ENCODE measurements at regions not wholly inside any gene's neighbourhood (a gene's known extent, or its start where the extent isn't known, plus 50 kb on each side); places are given as distances from the start of the nearest gene placed in this dataset.

GRCh38 chr1:221381910-221382623, 359.8 kb downstream of the DUSP10 start:
- Histone ChIP-seq H3K79me2 (ENCODE audit: low read length) (no peaks in the 10 kb centered on the region), H3K27ac (ENCODE audit: low read length) (no peak overlapping the region), H3K4me2 (ENCODE audit: low read length) (no peak overlapping the region), H3K4me3 (ENCODE audit: low read length) (no peak overlapping the region), H3K4me1 (ENCODE audit: insufficient read depth, low read length) (no peaks in the 10 kb centered on the region), H3K9me2 (replicated peaks; ENCODE audit: low read length) (no peaks in the 10 kb centered on the region), H2AFZ (ENCODE audit: low read length) (no peak overlapping the region), H3K36me3 (ENCODE audit: low read depth, low read length) (no peaks in the 10 kb centered on the region), H3K27me3 (ENCODE audit: low read length) (no peaks in the 10 kb centered on the region), H3K9me3 (ENCODE audit: low read length) (no peaks in the 10 kb centered on the region), H3F3A (ENCODE audit: low read length, unreplicated experiment) (no peaks in the 10 kb centered on the region), H4K20me1 (ENCODE audit: low read length) (no peaks in the 10 kb centered on the region), H3K9ac (ENCODE audit: low read length) (no peak overlapping the region)
- DNase-seq, result no peak
- no TSS peak for BruUV-seq (replicated peaks)
- TF ChIP-seq EZH2 (IDR thresholded peaks at IDR 0.05; ENCODE audit: low read length, unreplicated experiment) (no peak), CTCF (conservative IDR thresholded peaks at IDR 0.05; ENCODE audit: low read depth, low read length) (no peak), EZH2phosphoT487 (IDR thresholded peaks at IDR 0.05; ENCODE audit: borderline replicate concordance, low read length) (no peak)
- ATAC-seq, result no peak
- POLR2A ChIA-PET (ENCODE audit: unreplicated experiment), result no interaction called here
- intact Hi-C loops (cut with micrococcal nuclease), result no loop called here
- CTCF ChIA-PET, result no interaction called here

- no peaks in the 10 kb centered on the region for H3K9me2 ChIP-seq (replicated peaks; ENCODE audit: low read length)
- TF ChIP-seq CTCF (conservative IDR thresholded peaks at IDR 0.05; ENCODE audit: low read depth, low read length) (no peak), EZH2 (IDR thresholded peaks at IDR 0.05; ENCODE audit: low read length, unreplicated experiment) (no peak), EZH2phosphoT487 (IDR thresholded peaks at IDR 0.05; ENCODE audit: borderline replicate concordance, low read length) (no peak)
- intact Hi-C loops (cut with micrococcal nuclease), result no loop called here
- H3K36me3 ChIP-seq (ENCODE audit: low read depth, low read length), result no peaks in the 10 kb centered on the region
- peaks cover 34% of the 10 kb centered on the region for H3K4me1 ChIP-seq (ENCODE audit: insufficient read depth, low read length)
- peak overlapping the region; percentile 70 for H3K9ac ChIP-seq (ENCODE audit: low read length)
- no peaks in the 10 kb centered on the region for H3F3A ChIP-seq (ENCODE audit: low read length, unreplicated experiment)
- no peaks in the 10 kb centered on the region for H3K79me2 ChIP-seq (ENCODE audit: low read length)
- H3K9me3 ChIP-seq (ENCODE audit: low read length), result no peaks in the 10 kb centered on the region
- no TSS peak for BruUV-seq (replicated peaks)
- DNase-seq (peak; percentile 85), ATAC-seq (peak; percentile 33)
- ChIA-PET POLR2A (ENCODE audit: unreplicated experiment) (no interaction called here), CTCF (no interaction called here)
- H2AFZ ChIP-seq (ENCODE audit: low read length), result no peak overlapping the region
- H3K4me3 ChIP-seq (ENCODE audit: low read length), result no peak overlapping the region
- no peaks in the 10 kb centered on the region for H3K27me3 ChIP-seq (ENCODE audit: low read length)
- no peaks in the 10 kb centered on the region for H4K20me1 ChIP-seq (ENCODE audit: low read length)
- H3K27ac ChIP-seq (ENCODE audit: low read length), result peak overlapping the region; percentile 88
- H3K4me2 ChIP-seq (ENCODE audit: low read length), result no peak overlapping the region
These were observed 349.4 kb downstream of the DUSP10 start for GRCh38 chr1:221392453-221392852.

GRCh38 chr1:221394011-221394544, 347.8 kb downstream of the DUSP10 start:
- ChIA-PET CTCF (interaction anchor here (0.5 kb wide), 1 partner anchor 79 kb away, joined by 3 read pairs; no protein-coding TSS in a partner anchor), POLR2A (ENCODE audit: unreplicated experiment) (interaction anchor here (0.6 kb wide), 1 partner anchor 488 kb away, joined by 3 read pairs; no protein-coding TSS in a partner anchor)
- H3K79me2 ChIP-seq (ENCODE audit: low read length), result no peaks in the 10 kb centered on the region
- H3K9ac ChIP-seq (ENCODE audit: low read length), result peak overlapping the region; percentile 73
- H2AFZ ChIP-seq (ENCODE audit: low read length), result no peak overlapping the region
- no peaks in the 10 kb centered on the region for H3K27me3 ChIP-seq (ENCODE audit: low read length)
- no peak overlapping the region for H3K4me3 ChIP-seq (ENCODE audit: low read length)
- DNase-seq (peak; percentile 86), ATAC-seq (peak; percentile 55)
- no peaks in the 10 kb centered on the region for H3K9me3 ChIP-seq (ENCODE audit: low read length)
- H3K27ac ChIP-seq (ENCODE audit: low read length), result peak overlapping the region; percentile 88
- no peaks in the 10 kb centered on the region for H4K20me1 ChIP-seq (ENCODE audit: low read length)
- intact Hi-C loops (cut with micrococcal nuclease), result no loop called here
- no peaks in the 10 kb centered on the region for H3K9me2 ChIP-seq (replicated peaks; ENCODE audit: low read length)
- no peaks in the 10 kb centered on the region for H3F3A ChIP-seq (ENCODE audit: low read length, unreplicated experiment)
- no peak for TF ChIP-seq EZH2 (IDR thresholded peaks at IDR 0.05; ENCODE audit: low read length, unreplicated experiment)
- TF ChIP-seq EZH2phosphoT487 (IDR thresholded peaks at IDR 0.05; ENCODE audit: borderline replicate concordance, low read length), result no peak
- no peak for TF ChIP-seq CTCF (conservative IDR thresholded peaks at IDR 0.05; ENCODE audit: low read depth, low read length)
- peaks cover 38% of the 10 kb centered on the region for H3K4me1 ChIP-seq (ENCODE audit: insufficient read depth, low read length)
- no TSS peak for BruUV-seq (replicated peaks)
- no peaks in the 10 kb centered on the region for H3K36me3 ChIP-seq (ENCODE audit: low read depth, low read length)
- peak overlapping the region; percentile 38 for H3K4me2 ChIP-seq (ENCODE audit: low read length)

Measured in PC-3 (cell line).